Thymus (tissue), 11 donors: ENCODE measurements at regions not wholly inside any gene's neighbourhood (a gene's known extent, or its start where the extent isn't known, plus 50 kb on each side); places are given as distances from the start of the nearest gene placed in this dataset.

Experiments used
- DNase-seq, 9 donors: peaks; one replicate each; pipeline ENCODE4 v3.0.0-alpha.2; 2013; ENCODE audit warnings: low spot score in 9 of 9, low read depth in 6 of 9, missing footprints in 1 of 9
- H3K27ac ChIP-seq, 2 donors: one replicate each; pipeline ENCODE4 v1.5.1; 2013; ENCODE audit warnings: control low read depth in 1 of 2, low read depth in 1 of 2, low read length in 1 of 2, mild to moderate bottlenecking in 1 of 2, moderate library complexity in 1 of 2
- H3K27me3 ChIP-seq, 2 donors: one replicate each; pipeline ENCODE4 v1.5.1; 2013; ENCODE audit warnings: low read length in 1 of 2; ENCODE audit not compliant: control insufficient read depth in 2 of 2, insufficient read depth in 1 of 2
- H3K36me3 ChIP-seq, 2 donors: one replicate each; pipeline ENCODE4 v1.5.1; 2013; ENCODE audit warnings: low read length in 1 of 2, mild to moderate bottlenecking in 1 of 2, moderate library complexity in 1 of 2; ENCODE audit not compliant: control insufficient read depth in 2 of 2, insufficient read depth in 2 of 2
- H3K4me1 ChIP-seq, 2 donors: one replicate each; pipeline ENCODE4 v1.5.1; 2013; ENCODE audit warnings: low read length in 2 of 2; ENCODE audit not compliant: control insufficient read depth in 2 of 2, insufficient read depth in 2 of 2
- H3K4me3 ChIP-seq, 2 donors: one replicate each; pipeline ENCODE4 v1.5.1; 2013; ENCODE audit warnings: low read length in 2 of 2, control low read depth in 1 of 2, mild to moderate bottlenecking in 1 of 2
- H3K9me3 ChIP-seq, 2 donors: one replicate each; pipeline ENCODE4 v1.5.1; 2013; ENCODE audit warnings: low read length in 1 of 2, mild to moderate bottlenecking in 1 of 2; ENCODE audit not compliant: control insufficient read depth in 2 of 2, insufficient read depth in 1 of 2
- WGBS: extraction: QIAGEN DNeasy Blood & Tissue Kit; methylation state at CpG from one replicate; pipeline ENCODE4 v1.1.7; 2013; 5-methylcytosine and 5-hydroxymethylcytosine counted together
- donor health status: healthy.

- H3K4me3 ChIP-seq = no peak overlapping the region
- H3K9me3 ChIP-seq = no peaks in the 10 kb centered on the region
- WGBS = 96% methylated on average over 8 of the region's 8 CpGs
- no peak overlapping the region for H3K27ac ChIP-seq
- peaks cover 0 to under 1% of the 10 kb centered on the region in 2 donors for H3K27me3 ChIP-seq
- peaks cover 0 to 7% of the 10 kb centered on the region in 2 donors for H3K4me1 ChIP-seq
- H3K36me3 ChIP-seq = no peaks in the 10 kb centered on the region
- no peak for DNase-seq
These were observed 130.6 kb upstream of the STX18 start for GRCh38 chr4:4672402-4672801.

GRCh38 chr4:4671774-4672349, 130.0 kb upstream of the STX18 start:
- no peak for DNase-seq
- Histone ChIP-seq H3K36me3 (no peaks in the 10 kb centered on the region), H3K27me3 (no peaks in the 10 kb centered on the region), H3K9me3 (no peaks in the 10 kb centered on the region), H3K4me3 (no peak overlapping the region), H3K4me1 (peaks cover 0 to 5% of the 10 kb centered on the region in 2 donors), H3K27ac (no peak overlapping the region)
- 90% methylated on average over 5 of the region's 5 CpGs for WGBS

- WGBS = 97% methylated on average over 5 of the region's 5 CpGs
- H3K36me3 ChIP-seq = no peaks in the 10 kb centered on the region
- no peaks in the 10 kb centered on the region for H3K9me3 ChIP-seq
- H3K4me1 ChIP-seq = no peaks in the 10 kb centered on the region
- no peaks in the 10 kb centered on the region for H3K27me3 ChIP-seq
- H3K27ac ChIP-seq = no peak overlapping the region
- no peak for DNase-seq
- no peak overlapping the region for H3K4me3 ChIP-seq
These were observed 129.0 kb upstream of the STX18 start for GRCh38 chr4:4670869-4671268.

GRCh38 chr4:4668355-4669210, 126.7 kb upstream of the STX18 start:
- H3K4me3 ChIP-seq = no peak overlapping the region
- no peaks in the 10 kb centered on the region for H3K27me3 ChIP-seq
- no peaks in the 10 kb centered on the region for H3K36me3 ChIP-seq
- H3K4me1 ChIP-seq = no peaks in the 10 kb centered on the region
- no peak overlapping the region for H3K27ac ChIP-seq
- H3K9me3 ChIP-seq = no peaks in the 10 kb centered on the region
- DNase-seq = no peak
- WGBS = 71% methylated on average over 15 of the region's 15 CpGs

- WGBS = 89% methylated on average over 14 of the region's 14 CpGs
- DNase-seq = no peak
- H3K27ac ChIP-seq = no peak overlapping the region
These were observed 125.8 kb upstream of the STX18 start for GRCh38 chr4:4667622-4668081.

GRCh38 chr4:4666693-4667621, 125.1 kb upstream of the STX18 start:
- Histone ChIP-seq H3K4me1 (no peaks in the 10 kb centered on the region), H3K36me3 (no peaks in the 10 kb centered on the region), H3K9me3 (no peaks in the 10 kb centered on the region), H3K4me3 (no peak overlapping the region), H3K27me3 (no peaks in the 10 kb centered on the region), H3K27ac (no peak overlapping the region)
- no peak for DNase-seq
- WGBS = 93% methylated on average over 14 of the region's 14 CpGs

More at GRCh38 chr4:4667622-4668081, 125.8 kb upstream of the STX18 start:
- Histone ChIP-seq H3K27me3 (no peaks in the 10 kb centered on the region), H3K4me1 (no peaks in the 10 kb centered on the region), H3K36me3 (no peaks in the 10 kb centered on the region), H3K4me3 (no peak overlapping the region), H3K9me3 (no peaks in the 10 kb centered on the region)

- no peaks in the 10 kb centered on the region for H3K27me3 ChIP-seq
- no peaks in the 10 kb centered on the region for H3K4me1 ChIP-seq
- DNase-seq = no peak
- H3K27ac ChIP-seq = no peak overlapping the region
- no peak overlapping the region for H3K4me3 ChIP-seq
- H3K9me3 ChIP-seq = no peaks in the 10 kb centered on the region
- no peaks in the 10 kb centered on the region for H3K36me3 ChIP-seq
- 99% methylated on average over 7 of the region's 7 CpGs for WGBS
These were observed 124.3 kb upstream of the STX18 start for GRCh38 chr4:4666187-4666586.

- Histone ChIP-seq H3K4me3 (no peak overlapping the region), H3K4me1 (no peaks in the 10 kb centered on the region), H3K9me3 (no peaks in the 10 kb centered on the region), H3K27ac (no peak overlapping the region), H3K27me3 (no peaks in the 10 kb centered on the region), H3K36me3 (no peaks in the 10 kb centered on the region)
- DNase-seq = no peak
- WGBS = 98% methylated on average over 5 of the region's 5 CpGs
These were observed 122.4 kb upstream of the STX18 start for GRCh38 chr4:4664234-4664633.

GRCh38 chr4:4663028-4663427, 121.2 kb upstream of the STX18 start:
- Histone ChIP-seq H3K4me1 (no peaks in the 10 kb centered on the region), H3K4me3 (no peak overlapping the region), H3K27me3 (no peaks in the 10 kb centered on the region), H3K36me3 (no peaks in the 10 kb centered on the region), H3K27ac (no peak overlapping the region), H3K9me3 (no peaks in the 10 kb centered on the region)
- no peak for DNase-seq
- WGBS = 99% methylated on average over 10 of the region's 10 CpGs
